ENCODE measurements at regions not wholly inside any gene's neighbourhood (a gene's known extent, or its start where the extent isn't known, plus 50 kb on each side); places are given as distances from the start of the nearest gene placed in this dataset.

GRCh38 chr16:66294507-66294906, 72.0 kb upstream of the CDH5 start:
- no peaks in the 10 kb centered on the region for H4K20me1 ChIP-seq (ENCODE audit: insufficient read depth, low read length)
- TF ChIP-seq CTCF (IDR thresholded peaks at IDR 0.05; ENCODE audit: insufficient read depth, low read depth, low read length) (no peak), EZH2 (IDR thresholded peaks at IDR 0.05; ENCODE audit: insufficient read depth, low read length) (no peak)
- no peak overlapping the region for H3K27ac ChIP-seq (ENCODE audit: low read depth, low read length)
- H3K9ac ChIP-seq (ENCODE audit: low read length): no peak overlapping the region
- H2AFZ ChIP-seq (ENCODE audit: low read depth, low read length): no peak overlapping the region
- no peaks in the 10 kb centered on the region for H3K4me1 ChIP-seq (ENCODE audit: insufficient read depth, low read length)
- H3K79me2 ChIP-seq (ENCODE audit: insufficient read depth, low read length): no peaks in the 10 kb centered on the region
- H3K4me2 ChIP-seq (ENCODE audit: low read length): no peak overlapping the region
- no peak overlapping the region for H3K4me3 ChIP-seq (ENCODE audit: insufficient read depth, low read depth, low read length)
- H3K27ac Mint-ChIP-seq (ENCODE audit: unreplicated experiment): no peak overlapping the region
- H3K4me1 Mint-ChIP-seq (ENCODE audit: low read depth, unreplicated experiment): no peaks in the 10 kb centered on the region
- H3K36me3 Mint-ChIP-seq (ENCODE audit: low read depth, unreplicated experiment): no peaks in the 10 kb centered on the region
- H3K4me3 Mint-ChIP-seq (ENCODE audit: unreplicated experiment): no peak overlapping the region
- H3K27me3 ChIP-seq (ENCODE audit: insufficient read depth, low read length): peaks cover 30% of the 10 kb centered on the region
- no peaks in the 10 kb centered on the region for H3K36me3 ChIP-seq (ENCODE audit: insufficient read depth, low read length)
- no peak for DNase-seq (ENCODE audit: low read depth)
- no peaks in the 10 kb centered on the region for H3K9me3 ChIP-seq (ENCODE audit: insufficient read depth, low read depth, low read length)
- no peaks in the 10 kb centered on the region for H3K9me3 Mint-ChIP-seq (ENCODE audit: unreplicated experiment)
- H3K27me3 Mint-ChIP-seq (ENCODE audit: low read depth, unreplicated experiment): peaks cover 39% of the 10 kb centered on the region
- FAIRE-seq: no peak

- H3K4me3 Mint-ChIP-seq (ENCODE audit: unreplicated experiment): no peak overlapping the region
- Histone ChIP-seq H3K36me3 (ENCODE audit: insufficient read depth, low read length) (no peaks in the 10 kb centered on the region), H3K27ac (ENCODE audit: low read depth, low read length) (no peak overlapping the region), H3K27me3 (ENCODE audit: insufficient read depth, low read length) (peaks cover 30% of the 10 kb centered on the region), H3K4me1 (ENCODE audit: insufficient read depth, low read length) (no peaks in the 10 kb centered on the region), H3K9ac (ENCODE audit: low read length) (no peak overlapping the region), H3K9me3 (ENCODE audit: insufficient read depth, low read depth, low read length) (no peaks in the 10 kb centered on the region), H3K79me2 (ENCODE audit: insufficient read depth, low read length) (no peaks in the 10 kb centered on the region), H2AFZ (ENCODE audit: low read depth, low read length) (no peak overlapping the region), H3K4me3 (ENCODE audit: insufficient read depth, low read depth, low read length) (no peak overlapping the region), H4K20me1 (ENCODE audit: insufficient read depth, low read length) (no peaks in the 10 kb centered on the region), H3K4me2 (ENCODE audit: low read length) (no peak overlapping the region)
- peaks cover 39% of the 10 kb centered on the region for H3K27me3 Mint-ChIP-seq (ENCODE audit: low read depth, unreplicated experiment)
- H3K27ac Mint-ChIP-seq (ENCODE audit: unreplicated experiment): no peak overlapping the region
- H3K9me3 Mint-ChIP-seq (ENCODE audit: unreplicated experiment): no peaks in the 10 kb centered on the region
- no peaks in the 10 kb centered on the region for H3K4me1 Mint-ChIP-seq (ENCODE audit: low read depth, unreplicated experiment)
- FAIRE-seq (no peak), DNase-seq (ENCODE audit: low read depth) (no peak)
- H3K36me3 Mint-ChIP-seq (ENCODE audit: low read depth, unreplicated experiment): no peaks in the 10 kb centered on the region
- no peak for TF ChIP-seq EZH2 (IDR thresholded peaks at IDR 0.05; ENCODE audit: insufficient read depth, low read length)
- no peak for TF ChIP-seq CTCF (IDR thresholded peaks at IDR 0.05; ENCODE audit: insufficient read depth, low read depth, low read length)
Observed at GRCh38 chr16:66293932-66294331, 72.6 kb upstream of the CDH5 start.

DNA sequence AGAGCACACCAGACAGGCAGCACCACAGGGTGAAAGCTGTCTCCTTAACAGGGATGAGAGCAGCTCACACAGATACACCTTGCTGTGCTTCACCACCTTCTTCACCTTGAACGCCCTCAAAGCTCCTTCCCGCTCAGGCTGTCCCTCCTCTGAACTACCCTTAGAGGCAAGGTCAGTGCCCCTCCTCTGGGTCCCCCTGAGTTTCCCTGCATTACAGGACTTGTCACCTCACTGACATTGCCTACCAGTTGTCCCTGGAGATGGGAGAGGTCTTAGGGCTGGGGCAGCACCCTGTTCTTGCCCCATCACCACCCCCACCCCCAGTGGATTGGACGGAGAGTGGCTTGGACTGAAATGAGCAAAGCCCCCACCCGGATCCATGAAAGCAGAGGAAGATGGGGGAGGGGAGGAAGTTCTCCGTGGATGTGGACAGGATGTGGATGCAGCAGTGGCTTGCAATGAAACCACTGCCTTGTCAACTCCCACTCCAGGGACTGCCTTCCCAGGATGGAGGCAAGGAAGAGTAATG, 73.2 kb upstream of the CDH5 start:
- no peak overlapping the region for H3K27ac Mint-ChIP-seq (ENCODE audit: unreplicated experiment)
- H3K4me3 Mint-ChIP-seq (ENCODE audit: unreplicated experiment): no peak overlapping the region
- Histone ChIP-seq H2AFZ (ENCODE audit: low read depth, low read length) (no peak overlapping the region), H3K4me1 (ENCODE audit: insufficient read depth, low read length) (no peaks in the 10 kb centered on the region), H3K4me2 (ENCODE audit: low read length) (no peak overlapping the region), H3K27me3 (ENCODE audit: insufficient read depth, low read length) (peaks cover 30% of the 10 kb centered on the region), H3K36me3 (ENCODE audit: insufficient read depth, low read length) (no peaks in the 10 kb centered on the region), H3K27ac (ENCODE audit: low read depth, low read length) (no peak overlapping the region), H3K9ac (ENCODE audit: low read length) (no peak overlapping the region), H3K9me3 (ENCODE audit: insufficient read depth, low read depth, low read length) (no peaks in the 10 kb centered on the region), H3K79me2 (ENCODE audit: insufficient read depth, low read length) (no peaks in the 10 kb centered on the region), H3K4me3 (ENCODE audit: insufficient read depth, low read depth, low read length) (no peak overlapping the region), H4K20me1 (ENCODE audit: insufficient read depth, low read length) (no peaks in the 10 kb centered on the region)
- no peaks in the 10 kb centered on the region for H3K36me3 Mint-ChIP-seq (ENCODE audit: low read depth, unreplicated experiment)
- TF ChIP-seq EZH2 (IDR thresholded peaks at IDR 0.05; ENCODE audit: insufficient read depth, low read length) (no peak), CTCF (IDR thresholded peaks at IDR 0.05; ENCODE audit: insufficient read depth, low read depth, low read length) (no peak)
- no peaks in the 10 kb centered on the region for H3K4me1 Mint-ChIP-seq (ENCODE audit: low read depth, unreplicated experiment)
- H3K27me3 Mint-ChIP-seq (ENCODE audit: low read depth, unreplicated experiment): peaks cover 39% of the 10 kb centered on the region
- DNase-seq (ENCODE audit: low read depth): no peak
- no peak for FAIRE-seq
- no peaks in the 10 kb centered on the region for H3K9me3 Mint-ChIP-seq (ENCODE audit: unreplicated experiment)
